Panc1 (cell line): ENCODE measurements at regions not wholly inside any gene's neighbourhood (a gene's known extent, or its start where the extent isn't known, plus 50 kb on each side); places are given as distances from the start of the nearest gene placed in this dataset.

Experiments
- CTCF ChIP-seq: fragments of 450-650 bp; IDR thresholded peaks from 2 replicates; pipeline ENCODE4 v1.5.1; 2017; ENCODE audit warnings: mild to moderate bottlenecking
- POLR2AphosphoS5 ChIP-seq: IDR thresholded peaks from 2 replicates; pipeline ENCODE4 v1.6.1; 2012; ENCODE audit warnings: mild to moderate bottlenecking, low read depth, low read length, moderate library complexity
- REST ChIP-seq, 2 experiments: IDR thresholded peaks; 2 replicates each; pipeline ENCODE4 v1.6.1; 2011 to 2012; ENCODE audit warnings: low read depth in 2 of 2, control low read depth in 1 of 2, low read length in 1 of 2, mild to moderate bottlenecking in 1 of 2, moderate library complexity in 1 of 2; ENCODE audit not compliant: insufficient read depth in 1 of 2
- TCF7L2 ChIP-seq: IDR thresholded peaks from 2 replicates; pipeline ENCODE4 v1.6.1; 2011; ENCODE audit warnings: mild to moderate bottlenecking, low read depth, low read length, inconsistent platforms

GRCh38 chr20:22245139-22245538, 339.2 kb downstream of the FOXA2 start:
- TF ChIP-seq CTCF = no peak
- TF ChIP-seq REST (IDR thresholded peaks at IDR 0.05; ENCODE audit: insufficient read depth in 1 of 2, low read depth in 2 of 2, low read length in 1 of 2) = no peak
- TF ChIP-seq POLR2AphosphoS5 = no peak
- no peak for TF ChIP-seq TCF7L2
